ENCODE measurements at regions not wholly inside any gene's neighbourhood (a gene's known extent, or its start where the extent isn't known, plus 50 kb on each side); places are given as distances from the start of the nearest gene placed in this dataset. TPM values are rescaled to one million over a fixed set of nuclear protein-coding genes. Genes with fewer than 3 reads are reported as not detected.

GRCh38 chr12:16674885-16675284 lies 68.9 kb upstream of the LMO3 start:
- Mint-ChIP-seq H3K27me3 (ENCODE audit: low read depth) (no peaks in the 10 kb centered on the region), H3K36me3 (ENCODE audit: low read depth) (no peaks in the 10 kb centered on the region), H3K27ac (ENCODE audit: unreplicated experiment) (no peak overlapping the region), H3K4me1 (no peaks in the 10 kb centered on the region), H3K9me3 (no peaks in the 10 kb centered on the region), H3K4me3 (no peak overlapping the region)
- peak; percentile 43 for TF ChIP-seq CTCF (conservative IDR thresholded peaks at IDR 0.05)
- no peak for DNase-seq (ENCODE audit: low read depth, low spot score)

- Mint-ChIP-seq H3K9me3 (no peaks in the 10 kb centered on the region), H3K4me1 (no peaks in the 10 kb centered on the region)
These were observed 64.6 kb upstream of the LMO3 start for GRCh38 chr12:16670456-16671050.

GRCh38 chr12:16669756-16670155 lies 63.8 kb upstream of the LMO3 start:
- Mint-ChIP-seq H3K4me3 (no peak overlapping the region), H3K4me1 (no peaks in the 10 kb centered on the region), H3K36me3 (ENCODE audit: low read depth) (no peaks in the 10 kb centered on the region), H3K27me3 (ENCODE audit: low read depth) (no peaks in the 10 kb centered on the region), H3K27ac (ENCODE audit: unreplicated experiment) (no peak overlapping the region), H3K9me3 (no peaks in the 10 kb centered on the region)
- DNase-seq (ENCODE audit: low read depth, low spot score), result no peak
- TF ChIP-seq CTCF (conservative IDR thresholded peaks at IDR 0.05), result no peak

More at GRCh38 chr12:16670456-16671050, 64.6 kb upstream of the LMO3 start:
- H3K27me3 Mint-ChIP-seq (ENCODE audit: low read depth), result no peaks in the 10 kb centered on the region
- H3K4me3 Mint-ChIP-seq, result no peak overlapping the region
- no peak for DNase-seq (ENCODE audit: low read depth, low spot score)
- no peak for TF ChIP-seq CTCF (conservative IDR thresholded peaks at IDR 0.05)
- no peaks in the 10 kb centered on the region for H3K36me3 Mint-ChIP-seq (ENCODE audit: low read depth)
- no peak overlapping the region for H3K27ac Mint-ChIP-seq (ENCODE audit: unreplicated experiment)

GRCh38 chr12:16668198-16668597 lies 62.2 kb upstream of the LMO3 start:
- Mint-ChIP-seq H3K36me3 (ENCODE audit: low read depth) (no peaks in the 10 kb centered on the region), H3K27ac (ENCODE audit: unreplicated experiment) (no peak overlapping the region), H3K4me1 (no peaks in the 10 kb centered on the region), H3K9me3 (no peaks in the 10 kb centered on the region), H3K27me3 (ENCODE audit: low read depth) (no peaks in the 10 kb centered on the region), H3K4me3 (no peak overlapping the region)
- no peak for TF ChIP-seq CTCF (conservative IDR thresholded peaks at IDR 0.05)
- DNase-seq (ENCODE audit: low read depth, low spot score), result no peak

GRCh38 chr12:16658699-16659098 lies 52.7 kb upstream of the LMO3 start:
- Mint-ChIP-seq H3K9me3 (peaks cover 19% of the 10 kb centered on the region), H3K4me1 (no peaks in the 10 kb centered on the region), H3K36me3 (ENCODE audit: low read depth) (peaks cover 14% of the 10 kb centered on the region), H3K27me3 (ENCODE audit: low read depth) (no peaks in the 10 kb centered on the region), H3K27ac (ENCODE audit: unreplicated experiment) (no peak overlapping the region), H3K4me3 (no peak overlapping the region)
- no peak for DNase-seq (ENCODE audit: low read depth, low spot score)
- no peak for TF ChIP-seq CTCF (conservative IDR thresholded peaks at IDR 0.05)

Small RNAs in the stretch of these regions (microRNA-seq; reads per million reads assigned to microRNA genes)
- gene MIR3974, result not detected
